OCI-LY7 (cell line): ENCODE measurements at regions not wholly inside any gene's neighbourhood (a gene's known extent, or its start where the extent isn't known, plus 50 kb on each side); places are given as distances from the start of the nearest gene placed in this dataset.

Source experiments
- CTCF ChIP-seq: fragments of 200-600 bp; sonication (generic); conservative IDR thresholded peaks from 2 replicates; pipeline ENCODE4 v1.5.1; 2014; ENCODE audit warnings: mild to moderate bottlenecking, antibody characterized with exemption, low read length, moderate library complexity, mixed read lengths
- EZH2phosphoT487 ChIP-seq: fragments of 200-600 bp; sonication (generic); IDR thresholded peaks from 2 replicates; pipeline ENCODE4 v1.6.1; 2018; ENCODE audit warnings: low read depth, borderline replicate concordance, mild to moderate bottlenecking, mixed run types, antibody characterized with exemption, low read length, moderate library complexity, mixed read lengths

GRCh38 chr6:135644394-135644793 lies 146.9 kb upstream of the AHI1 start:
- no peak for TF ChIP-seq CTCF
- no peak for TF ChIP-seq EZH2phosphoT487
